Caco-2 (cell line): ENCODE measurements at regions not wholly inside any gene's neighbourhood (a gene's known extent, or its start where the extent isn't known, plus 50 kb on each side); places are given as distances from the start of the nearest gene placed in this dataset.

Source experiments
- BruUV-seq: library from RNA; stranded (reverse); fragments of 400-500 nt; replicated peaks from 2 replicates; lab custom pipeline; 2021; lab: Mats Ljungman, UMichigan
- CTCF ChIA-PET: fragments of 300-600 bp; sonication (Branson Sonifier 250); formaldehyde crosslinking; loops from one replicate; lab custom pipeline; 2022; ENCODE audit warnings: antibody characterized with exemption; lab: Charles Lee
- POLR2A ChIA-PET: fragments of 300-600 bp; sonication (Branson Sonifier 250); formaldehyde crosslinking; loops from one replicate; lab custom pipeline; 2022; ENCODE audit warnings: antibody characterized with exemption; lab: Charles Lee
- DNase-seq, 2 experiments: peaks; one replicate each; pipeline versions ENCODE4 v3.0.0 to v3.0.0-alpha.2; 2020 to 2022
- H3K27me3 ChIP-seq: replicated peaks from 2 replicates; pipeline ENCODE4 v1.6.0; 2011; ENCODE audit warnings: low read length; ENCODE audit not compliant: control insufficient read depth, insufficient read depth
- H3K36me3 ChIP-seq: 2 replicates; pipeline ENCODE4 v1.5.1; 2011; ENCODE audit warnings: low read length; ENCODE audit not compliant: control insufficient read depth, insufficient read depth
- H3K4me1 ChIP-seq: fragments of 250-450 bp; sonication (Bioruptor Pico); 2 replicates; pipeline ENCODE4 v1.5.1; 2020; ENCODE audit warnings: mild to moderate bottlenecking
- H3K4me3 ChIP-seq: 2 replicates; pipeline ENCODE4 v1.5.1; 2011; ENCODE audit warnings: low read depth, mild to moderate bottlenecking, control low read depth, low read length
- H3K9me3 ChIP-seq: fragments of 250-450 bp; sonication (Bioruptor Pico); 2 replicates; pipeline ENCODE4 v1.5.1; 2020; ENCODE audit warnings: mild to moderate bottlenecking, moderate library complexity
- H3K27ac Mint-ChIP-seq: one replicate; pipeline ENCODE4 v1.8.0; 2022; ENCODE audit warnings: mixed read lengths; ENCODE audit not compliant: unreplicated experiment
- H3K27me3 Mint-ChIP-seq: one replicate; pipeline ENCODE4 v1.8.0; 2022; ENCODE audit warnings: mixed read lengths; ENCODE audit not compliant: insufficient read depth, unreplicated experiment
- H3K36me3 Mint-ChIP-seq: one replicate; pipeline ENCODE4 v1.8.0; 2022; ENCODE audit warnings: mild to moderate bottlenecking, mixed read lengths; ENCODE audit not compliant: insufficient read depth, unreplicated experiment
- H3K4me1 Mint-ChIP-seq: one replicate; pipeline ENCODE4 v1.8.0; 2022; ENCODE audit warnings: low read depth, mixed read lengths; ENCODE audit not compliant: unreplicated experiment
- H3K4me3 Mint-ChIP-seq: one replicate; pipeline ENCODE4 v1.8.0; 2022; ENCODE audit warnings: mild to moderate bottlenecking, moderate library complexity, mixed read lengths; ENCODE audit not compliant: unreplicated experiment
- H3K9me3 Mint-ChIP-seq: one replicate; pipeline ENCODE4 v1.8.0; 2022; ENCODE audit warnings: mixed read lengths; ENCODE audit not compliant: unreplicated experiment
- intact Hi-C: fragments of 100-400 bp; cut with micrococcal nuclease; formaldehyde crosslinking; loops from one replicate; pipeline ENCODE4 v1.10.0; 2022; ENCODE audit not compliant: unreplicated experiment
- TF ChIP-seq, protein P1 (sequence below), 2 experiments: fragments of 200-600 bp in 1 of 2; IDR thresholded peaks; 1 replicate in 1 of 2; 2 replicates in 1 of 2; pipeline versions ENCODE4 v1.5.1 to v1.8.0; 2011 to 2022; ENCODE audit warnings: antibody characterized with exemption in 1 of 2, control low read depth in 1 of 2, inconsistent platforms in 1 of 2, low read depth in 1 of 2, low read length in 1 of 2, mild to moderate bottlenecking in 1 of 2, moderate library complexity in 1 of 2; ENCODE audit not compliant: insufficient read depth in 1 of 2, severe bottlenecking in 1 of 2, unreplicated experiment in 1 of 2

GRCh38 chr6:22899426-22899825 is 330.1 kb downstream of the HDGFL1 start:
- Mint-ChIP-seq H3K4me3 (no peak overlapping the region), H3K9me3 (no peaks in the 10 kb centered on the region), H3K36me3 (peaks cover 27% of the 10 kb centered on the region), H3K27ac (no peak overlapping the region), H3K27me3 (no peaks in the 10 kb centered on the region), H3K4me1 (no peaks in the 10 kb centered on the region)
- H3K4me1 ChIP-seq = 0 out of 2 replicates have a peak, but pooled peaks cover 3% of the 10 kb centered on the region
- no peak for DNase-seq
- no peak overlapping the region for H3K4me3 ChIP-seq
- TF ChIP-seq, protein P1, sequence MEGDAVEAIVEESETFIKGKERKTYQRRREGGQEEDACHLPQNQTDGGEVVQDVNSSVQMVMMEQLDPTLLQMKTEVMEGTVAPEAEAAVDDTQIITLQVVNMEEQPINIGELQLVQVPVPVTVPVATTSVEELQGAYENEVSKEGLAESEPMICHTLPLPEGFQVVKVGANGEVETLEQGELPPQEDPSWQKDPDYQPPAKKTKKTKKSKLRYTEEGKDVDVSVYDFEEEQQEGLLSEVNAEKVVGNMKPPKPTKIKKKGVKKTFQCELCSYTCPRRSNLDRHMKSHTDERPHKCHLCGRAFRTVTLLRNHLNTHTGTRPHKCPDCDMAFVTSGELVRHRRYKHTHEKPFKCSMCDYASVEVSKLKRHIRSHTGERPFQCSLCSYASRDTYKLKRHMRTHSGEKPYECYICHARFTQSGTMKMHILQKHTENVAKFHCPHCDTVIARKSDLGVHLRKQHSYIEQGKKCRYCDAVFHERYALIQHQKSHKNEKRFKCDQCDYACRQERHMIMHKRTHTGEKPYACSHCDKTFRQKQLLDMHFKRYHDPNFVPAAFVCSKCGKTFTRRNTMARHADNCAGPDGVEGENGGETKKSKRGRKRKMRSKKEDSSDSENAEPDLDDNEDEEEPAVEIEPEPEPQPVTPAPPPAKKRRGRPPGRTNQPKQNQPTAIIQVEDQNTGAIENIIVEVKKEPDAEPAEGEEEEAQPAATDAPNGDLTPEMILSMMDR (IDR thresholded peaks at IDR 0.05; ENCODE audit: insufficient read depth in 1 of 2, low read depth in 1 of 2, low read length in 1 of 2, severe bottlenecking in 1 of 2, unreplicated experiment in 1 of 2) = no peak
- H3K9me3 ChIP-seq = no peaks in the 10 kb centered on the region
- no peaks in the 10 kb centered on the region for H3K27me3 ChIP-seq
- intact Hi-C loops = no loop called here
- no TSS peak for BruUV-seq
- ChIA-PET POLR2A (no interaction called here), CTCF (no interaction called here)
- H3K36me3 ChIP-seq = peaks cover 2% of the 10 kb centered on the region; the same call in 1 of the 2 replicates

DNA sequence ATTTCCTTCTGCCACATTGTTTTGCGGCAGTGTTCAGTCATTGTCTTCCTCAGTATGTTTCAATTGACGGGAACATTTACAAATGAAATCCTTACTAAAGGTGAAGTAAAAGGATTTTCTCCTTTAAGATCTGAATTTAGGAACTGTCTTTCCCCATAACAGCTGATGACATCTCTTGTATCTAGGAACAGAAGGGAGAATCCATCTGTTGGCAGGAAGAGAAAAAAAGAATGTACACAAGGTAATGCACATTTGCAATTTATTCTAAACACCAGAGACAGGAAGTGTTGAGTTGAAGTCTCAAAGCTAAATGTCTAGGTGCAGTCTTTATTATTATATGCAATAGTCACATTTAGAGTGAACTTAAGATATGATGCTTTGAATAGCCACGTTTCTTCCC is 334.5 kb downstream of the HDGFL1 start:
- H3K36me3 Mint-ChIP-seq = peaks cover 40% of the 10 kb centered on the region
- H3K4me3 Mint-ChIP-seq = no peak overlapping the region
- H3K27me3 Mint-ChIP-seq = no peaks in the 10 kb centered on the region
- ChIA-PET CTCF (no interaction called here), POLR2A (no interaction called here)
- peaks cover 15% of the 10 kb centered on the region for H3K9me3 Mint-ChIP-seq
- H3K9me3 ChIP-seq = no peaks in the 10 kb centered on the region
- no peak overlapping the region for H3K4me3 ChIP-seq
- BruUV-seq = no TSS peak
- H3K36me3 ChIP-seq = no peaks in the 10 kb centered on the region
- peaks cover 13% of the 10 kb centered on the region; the same call in 1 of the 2 replicates for H3K4me1 ChIP-seq
- TF ChIP-seq, protein P1 (IDR thresholded peaks at IDR 0.05; ENCODE audit: insufficient read depth in 1 of 2, low read depth in 1 of 2, low read length in 1 of 2, severe bottlenecking in 1 of 2, unreplicated experiment in 1 of 2) = no peak
- H3K4me1 Mint-ChIP-seq = peaks cover 21% of the 10 kb centered on the region
- H3K27me3 ChIP-seq = no peaks in the 10 kb centered on the region
- no peak for DNase-seq
- no peak overlapping the region for H3K27ac Mint-ChIP-seq
- intact Hi-C loops = no loop called here

DNA sequence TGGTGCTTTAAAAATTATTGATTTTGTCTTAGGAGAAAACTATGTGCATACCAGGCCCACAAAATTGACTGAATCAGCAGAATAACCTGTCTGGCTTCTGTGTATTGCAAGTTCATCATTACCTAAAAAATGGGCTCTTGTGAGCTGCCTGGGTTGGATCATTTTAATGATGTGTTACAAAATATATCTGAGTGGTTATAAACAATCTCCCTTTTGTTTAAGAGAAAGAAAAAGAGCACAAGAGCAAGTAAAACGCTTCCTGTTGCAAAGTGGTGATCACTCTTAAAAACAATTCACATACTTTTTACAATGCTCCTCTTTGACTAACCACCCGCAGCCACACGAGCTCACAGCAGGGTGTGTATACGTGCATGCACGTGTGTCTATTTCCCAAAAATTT is 335.1 kb downstream of the HDGFL1 start:
- Histone ChIP-seq H3K4me1 (peaks cover 13% of the 10 kb centered on the region; the same call in 1 of the 2 replicates), H3K4me3 (no peak overlapping the region), H3K36me3 (no peaks in the 10 kb centered on the region), H3K9me3 (peaks cover 3% of the 10 kb centered on the region; the same call in 1 of the 2 replicates), H3K27me3 (no peaks in the 10 kb centered on the region)
- DNase-seq = no peak
- Mint-ChIP-seq H3K4me1 (peaks cover 21% of the 10 kb centered on the region), H3K27me3 (no peaks in the 10 kb centered on the region), H3K36me3 (peaks cover 46% of the 10 kb centered on the region), H3K4me3 (no peak overlapping the region), H3K9me3 (peaks cover 21% of the 10 kb centered on the region), H3K27ac (no peak overlapping the region)
- ChIA-PET POLR2A (no interaction called here), CTCF (no interaction called here)
- BruUV-seq = no TSS peak
- intact Hi-C loops = no loop called here
- TF ChIP-seq, protein P1 (IDR thresholded peaks at IDR 0.05; ENCODE audit: insufficient read depth in 1 of 2, low read depth in 1 of 2, low read length in 1 of 2, severe bottlenecking in 1 of 2, unreplicated experiment in 1 of 2) = no peak
